ENCODE measurements at regions not wholly inside any gene's neighbourhood (a gene's known extent, or its start where the extent isn't known, plus 50 kb on each side); places are given as distances from the start of the nearest gene placed in this dataset.

GRCh38 chr20:40738976-40739375, 49.9 kb upstream of the MAFB start:
- DNase-seq: peak; percentile 22

- DNase-seq: no peak
Observed at GRCh38 chr20:40739841-40740240, 50.8 kb upstream of the MAFB start.

- DNase-seq: no peak
Observed at GRCh38 chr20:40741507-40742106, 52.6 kb upstream of the MAFB start.

GRCh38 chr20:40743141-40743775, 54.2 kb upstream of the MAFB start:
- no peak for DNase-seq

GRCh38 chr20:40744072-40744817, 55.2 kb upstream of the MAFB start:
- DNase-seq: no peak

GRCh38 chr20:40744818-40745175, 55.8 kb upstream of the MAFB start:
- no peak for DNase-seq

GRCh38 chr20:40746251-40746650, 57.2 kb upstream of the MAFB start:
- DNase-seq: no peak

- no peak for DNase-seq
Observed at GRCh38 chr20:40748182-40748581, 59.1 kb upstream of the MAFB start.

GRCh38 chr20:40749985-40750506, 61.0 kb upstream of the MAFB start:
- no peak for DNase-seq

- DNase-seq: no peak
Observed at GRCh38 chr20:40750541-40751035, 61.6 kb upstream of the MAFB start.

- DNase-seq: no peak
Observed at GRCh38 chr20:40753472-40753871, 64.4 kb upstream of the MAFB start.

- no peak for DNase-seq
Observed at GRCh38 chr20:40754339-40754943, 65.4 kb upstream of the MAFB start.

GRCh38 chr20:40757087-40757486, 68.1 kb upstream of the MAFB start:
- no peak for DNase-seq

- no peak for DNase-seq
Observed at GRCh38 chr20:40758790-40759189, 69.8 kb upstream of the MAFB start.

- DNase-seq: no peak
Observed at GRCh38 chr20:40760399-40760798, 71.4 kb upstream of the MAFB start.

GRCh38 chr20:40763646-40764295, 74.7 kb upstream of the MAFB start:
- no peak for DNase-seq

- DNase-seq: no peak
Observed at GRCh38 chr20:40765814-40766480, 76.9 kb upstream of the MAFB start.

GRCh38 chr20:40766790-40767614, 78.0 kb upstream of the MAFB start:
- DNase-seq: no peak

- DNase-seq: no peak
Observed at GRCh38 chr20:40767615-40767924, 78.5 kb upstream of the MAFB start.

GRCh38 chr20:40768105-40768504, 79.1 kb upstream of the MAFB start:
- no peak for DNase-seq

GRCh38 chr20:40769677-40770285, 80.7 kb upstream of the MAFB start:
- DNase-seq: no peak
